ENCODE measurements at regions not wholly inside any gene's neighbourhood (a gene's known extent, or its start where the extent isn't known, plus 50 kb on each side); places are given as distances from the start of the nearest gene placed in this dataset.

DNA sequence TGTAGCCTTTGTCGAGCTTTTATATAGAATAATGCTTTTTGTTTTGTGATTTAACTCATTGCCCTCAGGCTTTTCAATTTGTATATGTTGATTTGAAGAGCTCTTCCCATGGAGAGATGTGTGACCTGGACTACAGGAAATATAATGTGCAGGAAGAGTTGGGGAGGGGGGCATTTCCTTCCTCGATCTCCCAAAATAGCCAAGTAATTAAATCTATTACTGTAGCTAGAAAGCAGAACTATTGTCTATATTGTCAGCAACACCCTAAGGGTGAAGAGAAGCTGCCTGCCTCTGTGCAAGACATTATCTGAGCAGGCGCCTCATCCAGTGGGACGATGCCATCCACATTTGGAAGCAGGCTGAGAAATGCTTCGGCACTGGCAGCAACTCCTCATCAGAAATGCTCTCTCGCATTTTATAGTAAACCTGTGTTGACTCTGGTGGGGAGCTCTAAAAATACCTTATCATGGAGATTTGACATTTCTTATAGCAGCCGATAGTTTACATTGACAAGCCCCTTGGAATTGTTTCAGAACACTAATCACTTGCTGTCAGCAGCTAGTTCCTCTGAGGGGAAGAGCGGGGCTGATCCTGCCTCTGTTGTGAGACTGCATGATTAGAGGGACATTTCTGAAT is 392.5 kb upstream of the RGS6 start:
- no peak overlapping the region for H3K56ac ChIP-seq (ENCODE audit: insufficient read length, low read depth, low read length)
- H3K9me3 ChIP-seq (ENCODE audit: control insufficient read depth, low read depth, low read length), result no peaks in the 10 kb centered on the region
- H4K5ac ChIP-seq (ENCODE audit: insufficient read length, low read depth, low read length), result no peak overlapping the region
- H3K9ac ChIP-seq (ENCODE audit: extremely low read depth, insufficient read length, low read length), result no peak overlapping the region
- H3K14ac ChIP-seq (ENCODE audit: insufficient read depth, low read length), result no peak overlapping the region
- no peaks in the 10 kb centered on the region for H4K20me1 ChIP-seq (ENCODE audit: control insufficient read depth, insufficient read depth, insufficient read length)
- H2AK5ac ChIP-seq (ENCODE audit: insufficient read length, low read length), result no peak overlapping the region
- Mint-ChIP-seq H3K9me3 (no peaks in the 10 kb centered on the region), H3K27ac (peak overlapping the region in 2 of 3 experiments; percentile 24 to 62; a peak in 3 of 7 replicates), H3K4me1 (peaks cover 26 to 33% of the 10 kb centered on the region in 2 experiments), H3K36me3 (ENCODE audit: insufficient read depth in 1 of 3, low read depth in 3 of 3) (no peaks in the 10 kb centered on the region), H3K27me3 (ENCODE audit: low read depth) (no peaks in the 10 kb centered on the region), H3K4me3 (no peak overlapping the region)
- H2AFZ ChIP-seq (ENCODE audit: low read length), result no peak overlapping the region
- no peak overlapping the region for H4K8ac ChIP-seq (replicated peaks; ENCODE audit: insufficient read length, low read depth, low read length)
- no CpG with 5 or more reads among the region's 8 CpGs for WGBS (ENCODE audit: extremely low coverage, insufficient read length, low lambda C conversion rate)
- no peak overlapping the region for H2BK20ac ChIP-seq (ENCODE audit: low read depth, low read length, poor library complexity, severe bottlenecking)
- H3K18ac ChIP-seq (ENCODE audit: insufficient read length, low read depth, low read length), result no peak overlapping the region
- H2BK120ac ChIP-seq (ENCODE audit: low read depth, low read length, poor library complexity, severe bottlenecking), result no peak overlapping the region
- H2BK15ac ChIP-seq (ENCODE audit: low read depth, low read length), result no peak overlapping the region
- H2BK5ac ChIP-seq (ENCODE audit: insufficient read length, low read length), result no peak overlapping the region
- H4K91ac ChIP-seq (ENCODE audit: insufficient read length, low read depth, low read length), result no peak overlapping the region
- H3K27ac ChIP-seq (ENCODE audit: insufficient read length, low read depth, low read length), result no peak overlapping the region
- H3K79me1 ChIP-seq (ENCODE audit: insufficient read depth, low read depth, low read length, poor library complexity, severe bottlenecking), result no peaks in the 10 kb centered on the region
- no peak overlapping the region for H3K4ac ChIP-seq (ENCODE audit: low read depth, low read length)
- H3K79me2 ChIP-seq (ENCODE audit: insufficient read depth, low read length), result no peaks in the 10 kb centered on the region
- no peak for DNase-seq
- peaks cover 3% of the 10 kb centered on the region; the same call in 1 of the 2 replicates for H3K4me1 ChIP-seq (ENCODE audit: insufficient read depth, low read length)
- H3K23ac ChIP-seq (ENCODE audit: insufficient read length, low read depth, low read length), result no peak overlapping the region
- no peaks in the 10 kb centered on the region for H3K27me3 ChIP-seq (ENCODE audit: insufficient read depth, low read length)
- no peak overlapping the region for H2BK12ac ChIP-seq (ENCODE audit: insufficient read length, low read depth, low read length)
- no peaks in the 10 kb centered on the region for H3K23me2 ChIP-seq (ENCODE audit: insufficient read length, low read depth, low read length, poor library complexity, severe bottlenecking)
- no peak overlapping the region for H3T11ph ChIP-seq (ENCODE audit: low read length)
- TF ChIP-seq CTCF (conservative IDR thresholded peaks at IDR 0.05), result no peak
- no peak overlapping the region for H3K4me2 ChIP-seq (ENCODE audit: insufficient read depth, insufficient read length, low read length)
